GM21529 (cell line): ENCODE measurements at regions not wholly inside any gene's neighbourhood (a gene's known extent, or its start where the extent isn't known, plus 50 kb on each side); places are given as distances from the start of the nearest gene placed in this dataset.

Experiments used
- ATAC-seq: cut with Tn5 transposase; IDR thresholded peaks from one replicate; pipeline ENCODE4 v1.9.1; 2021; ENCODE audit not compliant: unreplicated experiment

- ATAC-seq = no peak
Measured at GRCh38 chr13:70415136-70415535, 306.9 kb upstream of the KLHL1 start.

DNA sequence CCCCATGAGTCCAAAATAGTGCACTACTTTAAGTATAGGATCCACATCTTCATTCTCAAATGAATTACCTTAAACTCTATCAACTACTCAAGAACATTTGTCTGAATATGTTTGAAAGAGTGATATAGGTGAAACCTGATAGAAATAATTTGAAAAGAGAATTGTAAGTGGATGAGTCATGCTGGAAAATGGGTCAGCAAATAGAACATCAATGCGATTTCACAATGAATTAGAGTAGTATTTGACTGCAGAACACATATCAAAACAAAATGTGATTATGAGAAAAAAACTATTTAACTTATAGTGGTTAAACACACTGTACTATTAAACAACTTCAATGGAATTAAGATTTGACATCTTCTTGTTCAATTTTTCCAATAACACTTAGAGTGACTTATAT is 300.6 kb upstream of the KLHL1 start:
- no peak for ATAC-seq

GRCh38 chr13:70407486-70407885 is 299.2 kb upstream of the KLHL1 start:
- ATAC-seq = no peak

- ATAC-seq = no peak
Measured at GRCh38 chr13:70405266-70405665, 297.0 kb upstream of the KLHL1 start.

DNA sequence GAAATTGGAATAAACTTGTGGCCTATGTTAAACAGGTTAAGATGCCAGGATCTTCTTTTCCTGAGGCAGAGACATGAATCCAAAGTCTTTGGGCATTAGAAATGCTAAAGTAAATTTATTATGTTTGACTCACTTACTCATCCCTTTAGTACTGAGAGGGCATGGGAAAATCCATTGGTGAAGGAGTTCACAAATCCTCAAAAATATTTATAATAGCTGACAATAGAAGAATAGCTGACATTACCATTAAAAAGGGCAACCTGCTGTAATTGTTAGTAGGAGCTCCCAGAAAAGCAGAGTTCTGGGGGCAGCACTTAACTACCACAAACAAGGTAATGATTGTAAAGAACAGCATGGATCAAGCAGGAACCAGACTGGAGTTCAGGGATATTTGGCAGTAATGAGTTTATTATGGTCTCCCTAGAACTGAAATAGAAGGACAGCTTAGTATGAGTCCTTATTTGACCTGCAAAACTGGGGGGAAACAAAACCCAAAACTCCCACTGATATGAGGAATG is 285.8 kb upstream of the KLHL1 start:
- no peak for ATAC-seq

GRCh38 chr13:70391678-70392077 is 283.4 kb upstream of the KLHL1 start:
- ATAC-seq = no peak

GRCh38 chr13:70390968-70391367 is 282.7 kb upstream of the KLHL1 start:
- no peak for ATAC-seq

DNA sequence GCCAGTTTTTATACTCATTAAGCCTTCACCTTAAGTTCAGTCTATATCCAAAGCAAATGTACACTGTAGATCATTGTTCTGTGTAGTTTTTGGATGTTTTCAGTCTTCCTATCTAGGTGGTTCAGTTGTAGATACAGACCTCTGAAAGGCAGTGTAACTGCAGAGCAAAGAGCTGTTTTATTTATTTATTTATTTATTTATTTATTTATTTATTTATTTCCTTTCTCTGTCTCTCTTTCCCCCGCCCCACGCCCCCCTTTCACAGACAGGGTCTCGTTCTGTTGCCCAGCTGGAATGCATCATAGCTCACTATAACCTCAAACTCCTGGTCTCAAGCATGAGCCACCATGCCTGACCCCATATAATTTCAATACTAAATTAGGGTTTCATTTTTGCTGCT is 281.8 kb upstream of the KLHL1 start:
- no peak for ATAC-seq

- no peak for ATAC-seq
Measured at GRCh38 chr13:70388935-70389334, 280.7 kb upstream of the KLHL1 start.

- no peak for ATAC-seq
Measured at GRCh38 chr13:70386919-70387318, 278.7 kb upstream of the KLHL1 start.

DNA sequence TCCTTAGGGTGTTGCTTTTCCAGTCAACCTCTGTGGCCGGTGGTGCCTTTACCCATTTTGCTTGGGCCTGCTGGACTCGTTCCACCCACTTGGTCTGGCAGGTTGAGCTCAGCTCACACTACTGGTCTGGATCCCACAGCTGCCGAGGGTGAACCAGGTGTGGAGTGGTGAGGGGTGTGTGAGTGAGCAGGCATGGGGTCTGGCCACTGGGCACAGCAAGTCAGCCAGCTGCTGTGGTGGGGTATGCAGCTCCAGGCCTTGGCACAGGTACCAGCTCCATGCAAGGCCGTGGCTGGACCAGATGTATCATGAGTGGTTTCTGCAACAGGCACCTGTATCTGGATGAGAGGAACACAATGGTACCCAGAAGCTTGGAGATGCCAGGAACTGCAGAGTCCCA is 277.6 kb upstream of the KLHL1 start:
- ATAC-seq = no peak

- no peak for ATAC-seq
Measured at GRCh38 chr13:70384156-70384555, 275.9 kb upstream of the KLHL1 start.

- no peak for ATAC-seq
Measured at GRCh38 chr13:70380809-70381208, 272.6 kb upstream of the KLHL1 start.

- no peak for ATAC-seq
Measured at GRCh38 chr13:70375718-70376117, 267.5 kb upstream of the KLHL1 start.

- no peak for ATAC-seq
Measured at GRCh38 chr13:70370924-70371323, 262.7 kb upstream of the KLHL1 start.

DNA sequence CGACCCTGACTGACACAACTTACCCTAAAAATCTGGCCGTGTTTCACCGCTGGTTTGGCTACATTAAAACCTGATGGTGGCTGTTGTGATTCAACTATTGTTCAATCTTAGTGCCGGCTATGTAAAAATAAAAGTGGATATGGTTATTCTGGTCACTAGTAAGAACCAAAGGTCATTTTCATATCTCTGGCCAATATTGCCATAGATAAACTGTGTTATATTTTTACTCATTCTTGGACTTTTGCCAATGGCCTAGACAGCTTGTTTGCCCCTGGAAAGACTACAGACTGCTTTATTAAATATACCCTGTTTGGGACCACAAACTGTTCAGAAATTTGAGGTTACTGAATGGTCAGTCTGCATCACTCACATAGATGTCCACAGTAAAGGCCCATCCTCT is 258.5 kb upstream of the KLHL1 start:
- ATAC-seq = no peak

DNA sequence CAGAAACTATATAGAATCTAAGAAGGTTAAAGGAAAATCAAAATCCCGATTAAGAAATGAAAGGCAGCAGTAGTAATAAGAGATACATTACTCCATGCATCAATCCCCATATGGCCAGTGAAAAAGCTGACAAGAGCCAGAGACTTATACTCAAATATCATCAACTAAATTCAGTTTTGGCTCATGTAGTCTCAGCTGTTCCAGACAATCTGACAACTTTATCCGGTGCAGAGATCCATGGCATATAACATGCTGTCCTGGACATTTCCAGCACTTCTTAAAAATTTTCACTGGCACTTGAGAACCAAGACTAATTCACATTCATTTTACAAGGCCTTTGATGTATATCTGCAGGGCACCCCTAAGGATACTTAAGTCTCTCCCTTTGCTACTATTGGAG is 255.7 kb upstream of the KLHL1 start:
- no peak for ATAC-seq

DNA sequence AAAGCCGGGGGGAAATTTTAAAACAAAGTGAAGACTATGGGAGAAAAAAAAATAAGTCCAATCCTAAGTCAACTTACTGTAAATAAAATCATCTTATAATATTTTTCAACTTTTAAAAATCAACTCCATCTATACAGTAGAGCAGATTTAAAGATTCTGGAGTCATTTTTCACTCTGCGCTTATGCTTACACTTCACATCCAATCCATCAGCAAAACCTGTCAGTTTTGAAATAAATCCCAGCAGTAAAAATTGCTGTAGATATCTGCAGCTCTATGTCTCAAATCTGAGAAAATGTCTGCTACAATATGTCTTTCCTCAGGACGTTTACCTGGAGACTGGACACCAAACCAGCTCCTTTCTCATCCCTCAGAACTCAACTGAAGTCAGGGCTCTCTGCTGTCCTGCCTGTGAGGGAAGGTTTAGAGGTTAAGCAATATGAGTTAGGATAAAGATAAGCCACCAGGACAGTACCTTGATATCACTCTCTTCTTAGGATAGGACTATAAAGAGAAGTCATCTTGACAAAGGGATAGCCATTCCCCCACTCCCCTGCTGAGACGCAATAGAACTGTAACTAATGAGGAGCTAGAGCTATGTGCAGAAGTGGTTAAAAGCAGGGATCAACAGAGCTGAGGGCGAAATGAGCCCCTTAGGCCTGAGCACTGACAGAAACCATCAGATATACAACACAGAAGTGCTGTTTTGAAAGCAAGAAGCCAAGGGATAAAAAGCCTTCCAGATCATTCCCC is 254.7 kb upstream of the KLHL1 start:
- no peak for ATAC-seq

- ATAC-seq = no peak
Measured at GRCh38 chr13:70357031-70357430, 248.8 kb upstream of the KLHL1 start.

GRCh38 chr13:70353096-70353495 is 244.8 kb upstream of the KLHL1 start:
- ATAC-seq = no peak

DNA sequence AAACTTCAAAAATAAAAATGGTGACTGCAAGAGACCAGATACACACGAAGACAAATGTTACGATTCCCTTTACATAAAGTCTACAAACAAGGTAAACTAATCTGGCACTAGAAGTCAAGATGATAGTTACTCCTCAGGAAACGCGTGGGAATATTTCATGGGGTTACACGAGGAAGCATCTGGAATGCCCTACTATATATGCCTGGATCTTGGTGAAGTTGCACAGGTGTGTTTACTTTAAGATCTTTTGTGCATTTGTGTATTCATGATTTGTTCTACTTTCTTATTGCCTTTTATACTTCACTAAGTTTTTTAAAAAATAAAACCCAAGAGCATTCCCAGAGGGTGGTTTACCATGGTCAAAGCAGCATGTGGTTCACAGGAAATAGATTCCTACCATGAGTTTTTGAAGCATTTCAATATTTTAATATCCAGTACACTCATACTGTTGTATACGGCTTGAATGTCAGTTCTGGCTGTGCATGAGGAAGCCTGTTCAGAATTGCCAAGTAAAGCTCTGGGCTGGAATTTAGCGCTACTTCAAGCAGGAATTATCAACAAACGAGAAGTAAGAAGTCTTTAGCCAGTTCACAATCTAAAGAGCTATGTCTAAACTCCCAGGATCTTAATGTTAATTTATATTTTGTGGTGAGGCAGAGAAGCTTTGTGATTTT is 239.8 kb upstream of the KLHL1 start:
- no peak for ATAC-seq

GRCh38 chr13:70339738-70340137 is 231.5 kb upstream of the KLHL1 start:
- no peak for ATAC-seq

- no peak for ATAC-seq
Measured at GRCh38 chr13:70338609-70339008, 230.4 kb upstream of the KLHL1 start.
